ENCODE measurements at regions not wholly inside any gene's neighbourhood (a gene's known extent, or its start where the extent isn't known, plus 50 kb on each side); places are given as distances from the start of the nearest gene placed in this dataset.

DNA sequence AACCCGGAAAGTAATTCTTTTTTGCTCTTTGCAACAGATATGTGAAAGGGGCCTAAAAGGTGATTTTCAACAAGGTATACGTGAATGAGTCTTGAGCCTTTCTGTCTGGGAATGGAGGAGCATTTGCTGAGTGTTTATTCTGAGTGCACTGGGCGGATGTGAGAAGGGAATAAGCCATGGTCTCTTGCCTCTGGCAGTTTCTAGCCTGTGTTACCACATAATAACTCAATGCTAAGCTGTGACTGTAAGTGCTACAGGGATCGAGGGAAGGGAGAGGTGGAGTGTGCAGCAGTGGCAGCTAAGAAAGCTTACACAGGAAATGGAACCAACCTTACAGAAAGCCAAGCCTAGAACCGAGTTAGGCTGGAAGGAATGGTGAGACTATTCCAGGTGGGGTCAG lies 444.3 kb downstream of the SLC4A3 start:
- no peaks in the 10 kb centered on the region for H3K36me3 Mint-ChIP-seq
- peaks cover 0 to 5% (median 0%) of the 10 kb centered on the region in 3 donors for H3K27me3 Mint-ChIP-seq
- ATAC-seq (ENCODE audit: low read depth in 2 of 2) (no peak), DNase-seq (no peak)
- peaks cover 0 to 8% (median 0%) of the 10 kb centered on the region in 7 donors for H3K9me3 Mint-ChIP-seq
- H3K4me3 Mint-ChIP-seq, result no peak overlapping the region
- no peak overlapping the region for H3K27ac Mint-ChIP-seq
- H3K4me1 Mint-ChIP-seq, result no peaks in the 10 kb centered on the region

DNA sequence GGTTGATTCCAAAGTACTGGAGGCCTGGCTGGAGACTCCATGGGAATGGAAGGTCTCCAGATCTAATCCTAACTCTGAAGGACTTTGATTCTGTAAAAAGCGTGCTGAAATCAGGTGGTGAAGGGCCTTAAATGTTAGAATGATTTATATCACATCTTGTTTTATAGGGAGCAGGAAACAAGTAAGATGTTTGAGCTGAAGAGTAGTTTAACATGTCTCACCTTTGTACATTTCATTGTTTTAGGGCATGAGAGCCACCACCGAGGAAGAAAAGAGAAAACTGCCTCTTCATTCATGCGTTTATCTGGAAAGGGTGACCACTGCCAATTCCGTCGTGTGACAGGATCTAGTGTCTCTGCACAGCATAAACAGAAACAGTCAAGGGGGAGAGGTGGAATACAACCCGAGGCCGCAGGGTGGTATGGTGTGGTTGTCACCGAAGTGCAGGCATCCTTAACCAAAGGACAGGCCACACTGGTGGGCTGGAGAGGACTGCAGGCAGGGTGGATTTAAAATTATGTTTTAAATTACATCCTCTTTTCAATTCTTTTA lies 445.3 kb downstream of the SLC4A3 start:
- peaks cover 0 to 8% (median 0%) of the 10 kb centered on the region in 7 donors for H3K9me3 Mint-ChIP-seq
- no peaks in the 10 kb centered on the region for H3K36me3 Mint-ChIP-seq
- peaks cover 0 to 5% (median 0%) of the 10 kb centered on the region in 3 donors for H3K27me3 Mint-ChIP-seq
- DNase-seq (no peak), ATAC-seq (ENCODE audit: low read depth in 2 of 2) (no peak)
- no peak overlapping the region for H3K4me3 Mint-ChIP-seq
- H3K27ac Mint-ChIP-seq, result no peak overlapping the region
- H3K4me1 Mint-ChIP-seq, result no peaks in the 10 kb centered on the region

DNA sequence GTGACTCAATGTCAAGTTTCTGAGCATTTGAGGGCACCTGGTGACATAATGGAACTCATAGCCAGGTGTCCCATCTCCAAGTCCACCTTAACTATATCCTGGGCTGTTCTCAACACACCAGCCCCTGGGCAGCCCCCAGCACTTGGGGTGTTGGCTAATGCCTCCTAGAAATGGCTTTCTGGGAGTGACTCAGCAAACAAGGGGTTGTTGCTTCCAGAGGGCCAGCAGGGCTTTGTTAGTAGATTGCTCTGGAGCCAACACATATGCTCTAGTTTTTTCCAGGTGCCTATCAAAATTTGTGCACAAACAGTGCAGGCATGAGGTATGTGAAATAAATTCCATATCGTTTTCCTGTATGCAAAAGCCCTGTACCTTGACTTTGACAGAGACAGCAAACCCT lies 448.4 kb downstream of the SLC4A3 start:
- ATAC-seq (ENCODE audit: low read depth in 2 of 2) (no peak), DNase-seq (no peak)
- Mint-ChIP-seq H3K4me3 (no peak overlapping the region), H3K9me3 (peaks cover 0 to 5% (median 0%) of the 10 kb centered on the region in 7 donors), H3K4me1 (no peaks in the 10 kb centered on the region), H3K27ac (no peak overlapping the region), H3K27me3 (peaks cover 0 to 5% (median 0%) of the 10 kb centered on the region in 3 donors), H3K36me3 (no peaks in the 10 kb centered on the region)

DNA sequence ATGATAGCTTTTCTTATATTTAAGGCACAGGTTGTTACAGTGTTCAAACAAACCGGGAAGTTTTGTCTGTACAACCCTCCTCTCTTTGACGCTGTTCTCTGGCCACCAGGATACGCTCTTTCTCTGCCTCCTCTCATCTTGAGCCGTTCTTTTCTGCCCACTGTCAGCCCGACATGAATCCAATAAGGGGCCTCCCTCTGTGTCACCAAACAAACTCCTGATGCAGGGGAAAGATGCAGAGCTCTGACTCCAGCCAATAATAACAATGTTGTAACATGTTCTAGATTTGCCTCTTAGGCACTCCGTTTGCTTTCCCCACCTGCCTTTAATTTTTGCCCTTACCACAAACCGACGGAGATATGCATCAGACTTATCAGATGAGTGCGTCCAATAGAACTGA lies 449.3 kb downstream of the SLC4A3 start:
- DNase-seq, result no peak
- Mint-ChIP-seq H3K36me3 (no peaks in the 10 kb centered on the region), H3K4me1 (no peaks in the 10 kb centered on the region), H3K27ac (no peak overlapping the region), H3K9me3 (peaks cover 0 to 5% (median 0%) of the 10 kb centered on the region in 7 donors), H3K27me3 (peaks cover 0 to 3% (median 0%) of the 10 kb centered on the region in 3 donors), H3K4me3 (no peak overlapping the region)
- no peak for ATAC-seq (ENCODE audit: low read depth in 2 of 2)

DNA sequence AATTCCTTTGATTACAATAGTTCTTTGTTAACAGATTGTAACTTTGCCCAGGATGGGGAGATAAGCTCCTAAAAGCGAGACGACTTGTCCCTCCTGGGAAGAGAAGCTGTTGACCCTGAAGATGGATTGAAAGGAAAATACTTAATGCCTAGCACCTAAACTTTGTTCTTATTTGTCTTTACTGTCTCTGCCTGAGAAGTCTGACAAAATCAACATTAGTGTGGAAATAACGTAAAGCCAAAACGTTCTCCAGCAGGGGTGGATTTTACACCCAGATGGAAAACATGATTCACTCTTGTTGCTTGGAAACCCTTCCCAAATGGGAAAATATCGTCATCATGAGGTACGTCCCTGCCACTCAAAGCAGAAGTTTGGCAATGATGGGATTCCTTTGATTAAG lies 450.1 kb downstream of the SLC4A3 start:
- no peaks in the 10 kb centered on the region for H3K36me3 Mint-ChIP-seq
- H3K4me1 Mint-ChIP-seq, result no peaks in the 10 kb centered on the region
- no peak for DNase-seq
- no peak overlapping the region for H3K27ac Mint-ChIP-seq
- H3K4me3 Mint-ChIP-seq, result no peak overlapping the region
- H3K27me3 Mint-ChIP-seq, result no peaks in the 10 kb centered on the region
- ATAC-seq (ENCODE audit: low read depth in 2 of 2), result no peak
- peaks cover 0 to 5% (median 0%) of the 10 kb centered on the region in 7 donors for H3K9me3 Mint-ChIP-seq

DNA sequence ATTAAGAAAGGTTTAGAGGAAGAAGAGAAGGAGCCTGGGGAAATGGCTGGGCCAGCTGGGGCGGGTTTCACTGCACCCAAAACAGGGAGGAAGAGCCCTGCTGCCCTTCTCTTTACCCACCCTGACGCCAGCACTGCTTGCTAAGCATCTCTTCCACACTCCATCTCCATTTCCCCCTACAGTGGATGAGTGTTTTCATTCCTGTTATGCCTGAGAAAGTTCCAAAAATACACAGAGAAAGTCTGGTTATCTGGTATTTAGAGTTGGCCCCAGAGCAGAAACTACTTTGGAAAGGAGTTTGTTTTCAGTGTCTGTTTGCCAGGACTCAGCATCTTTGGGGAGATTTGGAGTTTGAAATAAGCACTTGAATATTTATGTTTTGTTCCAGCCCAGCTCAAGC lies 451.0 kb downstream of the SLC4A3 start:
- peaks cover 0 to 5% (median 0%) of the 10 kb centered on the region in 7 donors for H3K9me3 Mint-ChIP-seq
- DNase-seq, result no peak
- no peaks in the 10 kb centered on the region for H3K36me3 Mint-ChIP-seq
- no peaks in the 10 kb centered on the region for H3K4me1 Mint-ChIP-seq
- H3K27me3 Mint-ChIP-seq, result no peaks in the 10 kb centered on the region
- no peak for ATAC-seq (ENCODE audit: low read depth in 2 of 2)
- no peak overlapping the region for H3K4me3 Mint-ChIP-seq
- H3K27ac Mint-ChIP-seq, result no peak overlapping the region

DNA sequence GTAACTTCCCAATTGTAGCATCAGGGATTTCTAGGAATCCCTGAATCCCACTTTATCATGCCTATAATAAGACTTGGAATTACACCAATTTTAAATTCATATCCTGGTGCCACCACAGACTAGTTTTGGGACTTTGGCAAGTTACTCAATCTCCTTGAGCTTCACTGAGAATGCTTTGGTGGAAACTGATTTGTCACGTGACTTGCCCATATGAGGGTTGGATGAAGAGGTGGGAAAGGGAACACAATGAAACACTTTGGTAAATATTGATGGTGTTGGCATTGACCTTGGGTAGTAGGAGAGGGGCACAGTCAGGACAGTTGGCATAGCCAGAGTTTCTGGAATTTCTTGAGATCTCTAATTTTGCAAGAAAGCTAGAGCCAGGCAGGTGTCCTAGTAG lies 452.2 kb downstream of the SLC4A3 start:
- H3K27ac Mint-ChIP-seq, result no peak overlapping the region
- no peaks in the 10 kb centered on the region for H3K36me3 Mint-ChIP-seq
- DNase-seq (no peak), ATAC-seq (ENCODE audit: low read depth in 2 of 2) (no peak)
- H3K9me3 Mint-ChIP-seq, result peaks cover 0 to 5% (median 0%) of the 10 kb centered on the region in 7 donors
- H3K27me3 Mint-ChIP-seq, result no peaks in the 10 kb centered on the region
- no peak overlapping the region for H3K4me3 Mint-ChIP-seq
- no peaks in the 10 kb centered on the region for H3K4me1 Mint-ChIP-seq

DNA sequence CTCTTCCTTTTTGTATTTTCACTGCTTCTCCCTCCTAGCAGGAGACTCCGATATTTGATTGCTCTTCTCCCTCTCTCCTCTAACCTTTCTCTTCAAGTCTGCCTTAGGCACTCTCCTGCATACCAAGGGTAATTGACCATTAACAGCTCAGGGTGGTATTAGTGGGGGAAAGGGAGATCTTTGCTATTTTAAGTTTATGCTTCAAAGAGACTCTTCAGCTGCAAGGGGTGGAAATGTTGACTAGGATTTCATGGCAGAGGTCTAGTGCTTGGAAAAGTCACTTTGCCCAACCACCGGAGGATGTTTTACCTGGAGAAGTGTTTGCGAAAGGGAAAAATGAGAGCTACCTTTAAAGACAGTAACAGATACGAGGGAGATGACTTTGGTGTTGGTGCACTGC lies 453.7 kb downstream of the SLC4A3 start:
- no peaks in the 10 kb centered on the region for H3K4me1 Mint-ChIP-seq
- H3K9me3 Mint-ChIP-seq, result peaks cover 0 to 5% (median 0%) of the 10 kb centered on the region in 7 donors
- H3K27me3 Mint-ChIP-seq, result no peaks in the 10 kb centered on the region
- no peak overlapping the region for H3K4me3 Mint-ChIP-seq
- DNase-seq, result no peak
- peak overlapping the region in 1 of 6 donors; percentile 49 for H3K27ac Mint-ChIP-seq
- ATAC-seq (ENCODE audit: low read depth in 2 of 2), result no peak
- no peaks in the 10 kb centered on the region for H3K36me3 Mint-ChIP-seq

DNA sequence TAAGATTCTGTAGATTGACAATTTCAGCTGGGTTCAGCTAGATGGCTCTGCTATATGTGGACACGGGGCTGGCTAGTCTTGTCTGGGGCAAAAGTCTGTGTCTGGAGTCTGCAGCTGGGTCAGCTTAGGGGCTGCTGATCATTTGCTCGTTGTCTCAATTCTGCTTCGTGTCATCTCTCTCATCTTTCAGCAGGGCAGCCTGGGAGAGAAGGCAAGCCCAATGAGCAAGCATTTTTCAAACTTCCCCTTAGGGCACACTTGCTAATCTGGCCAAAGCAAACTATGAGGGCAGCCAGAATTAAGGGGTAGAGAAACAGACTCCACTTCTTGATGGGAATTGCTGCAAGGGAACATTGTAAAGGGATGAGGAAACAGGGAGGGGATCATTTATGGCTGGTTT lies 462.6 kb downstream of the SLC4A3 start:
- Mint-ChIP-seq H3K9me3 (peaks cover 0 to 4% (median 0%) of the 10 kb centered on the region in 7 donors), H3K27me3 (peaks cover 0 to 6% (median 4%) of the 10 kb centered on the region in 3 donors), H3K4me1 (no peaks in the 10 kb centered on the region), H3K36me3 (no peaks in the 10 kb centered on the region), H3K4me3 (no peak overlapping the region), H3K27ac (peak overlapping the region in 1 of 6 donors; percentile 68)
- DNase-seq, result no peak
- no peak for ATAC-seq (ENCODE audit: low read depth in 2 of 2)

DNA sequence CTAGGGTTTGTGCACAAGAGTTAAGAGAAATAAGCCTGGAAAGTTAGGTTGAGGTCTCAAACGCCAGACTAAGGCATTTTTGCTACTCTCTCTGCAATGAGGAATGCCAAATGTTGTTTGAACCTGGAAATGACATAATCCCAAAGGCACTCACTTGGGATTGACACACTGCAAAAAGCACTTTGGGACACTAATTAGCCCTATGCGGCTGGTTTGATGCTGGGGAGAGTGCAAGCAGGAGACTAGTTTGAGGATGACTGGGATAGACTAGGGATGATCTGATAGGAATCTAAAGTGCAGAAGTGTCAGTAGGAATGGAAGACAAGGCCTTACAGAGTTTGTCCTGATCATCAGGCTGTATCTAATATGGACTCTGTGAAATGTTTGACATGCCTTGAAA lies 469.0 kb downstream of the SLC4A3 start:
- peaks cover 0 to 18% (median 0%) of the 10 kb centered on the region in 7 donors for H3K9me3 Mint-ChIP-seq
- H3K4me3 Mint-ChIP-seq, result no peak overlapping the region
- no peaks in the 10 kb centered on the region for H3K4me1 Mint-ChIP-seq

DNA sequence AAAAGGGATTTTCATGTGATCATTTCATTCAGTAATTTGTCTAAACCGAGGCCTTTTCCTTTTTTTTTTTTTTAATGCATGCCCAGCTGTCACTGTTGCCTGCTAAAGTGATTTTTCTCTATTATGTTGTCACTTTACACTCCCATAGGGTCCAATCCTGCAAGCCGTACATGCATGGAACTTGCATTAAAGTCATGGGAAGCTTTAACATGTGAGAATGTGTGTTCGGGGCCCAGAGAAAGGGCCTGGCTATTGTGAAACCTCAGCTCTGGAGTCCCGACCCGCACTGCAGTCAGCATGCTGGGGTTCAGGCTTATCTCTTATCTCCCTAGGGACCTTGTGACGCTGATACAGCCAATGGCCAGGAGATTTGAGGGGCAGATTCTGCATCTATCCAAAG lies 474.6 kb downstream of the SLC4A3 start:
- no peak for DNase-seq
- H3K9me3 Mint-ChIP-seq, result peaks cover 0 to 6% (median 1%) of the 10 kb centered on the region in 7 donors
- no peak for ATAC-seq (ENCODE audit: low read depth in 2 of 2)
- H3K27ac Mint-ChIP-seq, result no peak overlapping the region
- peaks cover 0 to 8% (median 6%) of the 10 kb centered on the region in 3 donors for H3K27me3 Mint-ChIP-seq
- H3K4me3 Mint-ChIP-seq, result no peak overlapping the region
- H3K36me3 Mint-ChIP-seq, result no peaks in the 10 kb centered on the region
- H3K4me1 Mint-ChIP-seq, result no peaks in the 10 kb centered on the region

More for the DNA sequence above, 469.0 kb downstream of the SLC4A3 start:
- Mint-ChIP-seq H3K27ac (no peak overlapping the region), H3K27me3 (peaks cover 0 to 4% (median 0%) of the 10 kb centered on the region in 3 donors), H3K36me3 (peaks cover 0 to 7% of the 10 kb centered on the region in 2 donors)
- ATAC-seq (ENCODE audit: low read depth in 2 of 2), result no peak
- DNase-seq, result no peak

DNA sequence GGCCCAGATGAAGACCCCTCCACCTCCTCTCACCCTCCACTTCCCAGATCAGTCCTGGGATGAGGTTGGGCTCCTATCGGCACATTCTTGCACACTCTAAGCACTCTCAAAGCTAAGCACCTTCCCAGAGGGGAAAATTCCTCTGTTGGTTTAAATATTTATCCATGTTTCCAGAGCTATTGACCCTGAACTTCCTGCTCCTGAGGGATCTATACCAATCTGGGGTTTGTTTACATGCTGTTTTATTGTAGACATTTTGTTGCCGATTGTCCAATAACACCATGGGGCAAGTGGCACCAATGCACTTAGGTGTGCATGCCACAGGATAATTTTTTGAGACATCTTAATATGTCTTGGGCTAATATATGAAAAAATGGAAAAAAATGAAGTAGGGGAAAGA lies 476.2 kb downstream of the SLC4A3 start:
- Mint-ChIP-seq H3K27ac (no peak overlapping the region), H3K27me3 (peaks cover 0 to 8% (median 6%) of the 10 kb centered on the region in 3 donors), H3K9me3 (peaks cover 0 to 6% (median 0%) of the 10 kb centered on the region in 7 donors), H3K36me3 (no peaks in the 10 kb centered on the region), H3K4me1 (no peaks in the 10 kb centered on the region), H3K4me3 (no peak overlapping the region)
- ATAC-seq (ENCODE audit: low read depth in 2 of 2), result no peak
- DNase-seq, result no peak

DNA sequence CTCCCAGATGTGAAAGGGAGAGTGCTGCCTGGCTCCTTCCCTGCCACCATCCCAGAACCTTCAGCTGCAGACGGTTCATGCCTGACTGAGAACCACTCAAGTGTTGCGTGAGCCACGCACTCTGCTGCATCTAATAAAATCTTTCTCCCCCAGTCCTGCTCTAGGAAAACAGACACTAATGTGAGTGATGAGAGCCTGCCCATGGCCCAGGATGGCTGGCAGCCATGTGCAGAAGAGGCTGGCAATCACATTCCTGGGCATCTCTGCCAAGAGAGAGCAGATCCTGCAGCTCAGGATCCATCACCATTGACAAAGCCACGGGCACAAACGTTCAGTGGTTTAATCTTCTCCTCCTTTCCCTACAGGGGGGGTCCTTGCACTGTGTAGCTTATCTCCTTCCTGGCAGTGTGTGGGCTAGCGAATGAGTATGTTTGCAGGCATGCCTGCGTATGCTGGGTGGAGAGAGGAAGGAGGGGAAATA lies 477.5 kb downstream of the SLC4A3 start:
- no peak overlapping the region for H3K27ac Mint-ChIP-seq
- peaks cover 0 to 8% (median 6%) of the 10 kb centered on the region in 3 donors for H3K27me3 Mint-ChIP-seq
- H3K4me1 Mint-ChIP-seq, result no peaks in the 10 kb centered on the region
- no peak overlapping the region for H3K4me3 Mint-ChIP-seq
- H3K9me3 Mint-ChIP-seq, result peaks cover 0 to 3% (median 0%) of the 10 kb centered on the region in 7 donors
- ATAC-seq (ENCODE audit: low read depth in 2 of 2) (no peak), DNase-seq (no peak)
- H3K36me3 Mint-ChIP-seq, result no peaks in the 10 kb centered on the region

DNA sequence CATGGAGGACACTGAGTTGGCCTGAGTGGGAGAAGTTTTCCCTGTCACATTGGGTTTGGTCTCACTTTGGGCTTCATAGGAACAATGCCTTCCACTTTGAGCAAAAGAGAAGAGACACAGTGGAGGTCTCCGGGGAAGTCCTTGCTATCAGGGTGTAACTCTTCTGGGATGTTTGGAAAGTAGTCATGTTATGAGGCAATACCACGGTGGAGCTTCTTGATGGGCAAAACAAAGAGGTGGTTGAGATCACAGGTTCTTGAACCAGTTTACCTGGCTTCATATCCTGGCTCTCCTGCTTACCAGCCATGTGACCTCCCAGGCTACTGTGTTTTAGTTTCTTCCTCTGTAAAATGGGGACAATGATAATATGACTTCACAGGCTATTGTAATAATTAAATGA lies 478.6 kb downstream of the SLC4A3 start:
- no peak overlapping the region for H3K4me3 Mint-ChIP-seq
- ATAC-seq (ENCODE audit: low read depth in 2 of 2) (no peak), DNase-seq (no peak)
- no peaks in the 10 kb centered on the region for H3K36me3 Mint-ChIP-seq
- H3K9me3 Mint-ChIP-seq, result peaks cover 0 to 3% (median 0%) of the 10 kb centered on the region in 7 donors
- H3K4me1 Mint-ChIP-seq, result no peaks in the 10 kb centered on the region
- peaks cover 0 to 8% (median 6%) of the 10 kb centered on the region in 3 donors for H3K27me3 Mint-ChIP-seq
- H3K27ac Mint-ChIP-seq, result no peak overlapping the region

All from naive B cell (primary cell).